H1 (cell line): ENCODE measurements at regions not wholly inside any gene's neighbourhood (a gene's known extent, or its start where the extent isn't known, plus 50 kb on each side); places are given as distances from the start of the nearest gene placed in this dataset.

Experiments
- CTBP2 ChIP-seq: IDR thresholded peaks from 2 replicates; pipeline ENCODE4 v1.7.0; 2011; ENCODE audit warnings: borderline replicate concordance, mild to moderate bottlenecking, moderate library complexity, mixed read lengths, low read length; ENCODE audit not compliant: insufficient read depth, insufficient read length
- NRF1 ChIP-seq: IDR thresholded peaks from 2 replicates; pipeline ENCODE4 v1.6.1; 2011; ENCODE audit warnings: mild to moderate bottlenecking, low read depth, low read length, improper control_type of control experiment
- PHF8 ChIP-seq: fragments of 200-600 bp; sonication (generic); conservative IDR thresholded peaks from 2 replicates; pipeline ENCODE4 v1.7.1; 2012; ENCODE audit warnings: low read depth, mild to moderate bottlenecking, inconsistent platforms, low read length, moderate library complexity
- SAP30 ChIP-seq: fragments of 300-600 bp; sonication (generic); IDR thresholded peaks from 2 replicates; pipeline ENCODE4 v1.7.1; 2012; ENCODE audit warnings: low read length, moderate library complexity, mild to moderate bottlenecking, inconsistent platforms; ENCODE audit not compliant: insufficient read depth, insufficient replicate concordance
- SP2 ChIP-seq: IDR thresholded peaks from 2 replicates; pipeline ENCODE4 v1.6.1; 2012; ENCODE audit warnings: mild to moderate bottlenecking, low read length, inconsistent platforms
- TF ChIP-seq, protein P1 (sequence below): fragments of 300-600 bp; sonication (generic); IDR thresholded peaks from 2 replicates; pipeline ENCODE4 v1.7.1; 2012; ENCODE audit warnings: low read length, moderate library complexity, mild to moderate bottlenecking, inconsistent platforms; ENCODE audit not compliant: insufficient replicate concordance
- TF ChIP-seq, protein P2 (sequence below): IDR thresholded peaks from 2 replicates; pipeline ENCODE4 v1.6.1; 2012; ENCODE audit warnings: low read length, inconsistent platforms
- TF ChIP-seq, protein P3 (sequence below): IDR thresholded peaks from 2 replicates; pipeline ENCODE4 v1.6.1; 2011; ENCODE audit warnings: low read depth, mild to moderate bottlenecking, low read length; ENCODE audit not compliant: insufficient read depth

DNA sequence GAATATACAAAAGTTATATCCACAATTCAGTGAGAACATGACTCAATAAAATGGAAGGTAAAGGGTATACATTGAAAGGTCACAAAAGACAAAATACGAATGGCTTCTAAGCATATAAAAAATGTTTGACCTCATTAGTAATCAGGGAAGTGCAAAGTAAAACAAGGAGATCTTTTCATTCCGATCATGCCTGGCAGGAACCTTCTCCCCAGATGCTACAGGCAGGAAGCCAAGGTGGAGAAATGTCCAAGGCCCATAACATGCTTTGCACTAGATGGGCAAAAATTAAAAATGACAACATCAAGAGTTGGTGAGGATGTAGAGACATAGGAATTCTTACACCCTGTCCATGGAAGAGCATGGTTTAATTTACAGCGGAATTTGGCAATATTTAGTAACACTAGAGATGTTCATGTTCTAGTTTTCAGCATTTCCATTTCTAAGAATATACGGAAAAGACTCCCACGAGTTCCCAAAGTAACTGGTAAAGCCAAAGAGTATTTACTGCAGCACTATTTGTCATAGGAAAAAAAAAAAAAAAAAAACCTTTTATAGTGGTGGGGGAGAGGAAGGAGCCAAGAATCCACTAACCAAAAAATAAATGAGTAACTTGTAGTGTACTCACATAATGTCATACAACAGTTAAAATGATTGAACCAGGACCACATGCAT lies 184.5 kb upstream of the KAZN start (continued):
- TF ChIP-seq, protein P1, sequence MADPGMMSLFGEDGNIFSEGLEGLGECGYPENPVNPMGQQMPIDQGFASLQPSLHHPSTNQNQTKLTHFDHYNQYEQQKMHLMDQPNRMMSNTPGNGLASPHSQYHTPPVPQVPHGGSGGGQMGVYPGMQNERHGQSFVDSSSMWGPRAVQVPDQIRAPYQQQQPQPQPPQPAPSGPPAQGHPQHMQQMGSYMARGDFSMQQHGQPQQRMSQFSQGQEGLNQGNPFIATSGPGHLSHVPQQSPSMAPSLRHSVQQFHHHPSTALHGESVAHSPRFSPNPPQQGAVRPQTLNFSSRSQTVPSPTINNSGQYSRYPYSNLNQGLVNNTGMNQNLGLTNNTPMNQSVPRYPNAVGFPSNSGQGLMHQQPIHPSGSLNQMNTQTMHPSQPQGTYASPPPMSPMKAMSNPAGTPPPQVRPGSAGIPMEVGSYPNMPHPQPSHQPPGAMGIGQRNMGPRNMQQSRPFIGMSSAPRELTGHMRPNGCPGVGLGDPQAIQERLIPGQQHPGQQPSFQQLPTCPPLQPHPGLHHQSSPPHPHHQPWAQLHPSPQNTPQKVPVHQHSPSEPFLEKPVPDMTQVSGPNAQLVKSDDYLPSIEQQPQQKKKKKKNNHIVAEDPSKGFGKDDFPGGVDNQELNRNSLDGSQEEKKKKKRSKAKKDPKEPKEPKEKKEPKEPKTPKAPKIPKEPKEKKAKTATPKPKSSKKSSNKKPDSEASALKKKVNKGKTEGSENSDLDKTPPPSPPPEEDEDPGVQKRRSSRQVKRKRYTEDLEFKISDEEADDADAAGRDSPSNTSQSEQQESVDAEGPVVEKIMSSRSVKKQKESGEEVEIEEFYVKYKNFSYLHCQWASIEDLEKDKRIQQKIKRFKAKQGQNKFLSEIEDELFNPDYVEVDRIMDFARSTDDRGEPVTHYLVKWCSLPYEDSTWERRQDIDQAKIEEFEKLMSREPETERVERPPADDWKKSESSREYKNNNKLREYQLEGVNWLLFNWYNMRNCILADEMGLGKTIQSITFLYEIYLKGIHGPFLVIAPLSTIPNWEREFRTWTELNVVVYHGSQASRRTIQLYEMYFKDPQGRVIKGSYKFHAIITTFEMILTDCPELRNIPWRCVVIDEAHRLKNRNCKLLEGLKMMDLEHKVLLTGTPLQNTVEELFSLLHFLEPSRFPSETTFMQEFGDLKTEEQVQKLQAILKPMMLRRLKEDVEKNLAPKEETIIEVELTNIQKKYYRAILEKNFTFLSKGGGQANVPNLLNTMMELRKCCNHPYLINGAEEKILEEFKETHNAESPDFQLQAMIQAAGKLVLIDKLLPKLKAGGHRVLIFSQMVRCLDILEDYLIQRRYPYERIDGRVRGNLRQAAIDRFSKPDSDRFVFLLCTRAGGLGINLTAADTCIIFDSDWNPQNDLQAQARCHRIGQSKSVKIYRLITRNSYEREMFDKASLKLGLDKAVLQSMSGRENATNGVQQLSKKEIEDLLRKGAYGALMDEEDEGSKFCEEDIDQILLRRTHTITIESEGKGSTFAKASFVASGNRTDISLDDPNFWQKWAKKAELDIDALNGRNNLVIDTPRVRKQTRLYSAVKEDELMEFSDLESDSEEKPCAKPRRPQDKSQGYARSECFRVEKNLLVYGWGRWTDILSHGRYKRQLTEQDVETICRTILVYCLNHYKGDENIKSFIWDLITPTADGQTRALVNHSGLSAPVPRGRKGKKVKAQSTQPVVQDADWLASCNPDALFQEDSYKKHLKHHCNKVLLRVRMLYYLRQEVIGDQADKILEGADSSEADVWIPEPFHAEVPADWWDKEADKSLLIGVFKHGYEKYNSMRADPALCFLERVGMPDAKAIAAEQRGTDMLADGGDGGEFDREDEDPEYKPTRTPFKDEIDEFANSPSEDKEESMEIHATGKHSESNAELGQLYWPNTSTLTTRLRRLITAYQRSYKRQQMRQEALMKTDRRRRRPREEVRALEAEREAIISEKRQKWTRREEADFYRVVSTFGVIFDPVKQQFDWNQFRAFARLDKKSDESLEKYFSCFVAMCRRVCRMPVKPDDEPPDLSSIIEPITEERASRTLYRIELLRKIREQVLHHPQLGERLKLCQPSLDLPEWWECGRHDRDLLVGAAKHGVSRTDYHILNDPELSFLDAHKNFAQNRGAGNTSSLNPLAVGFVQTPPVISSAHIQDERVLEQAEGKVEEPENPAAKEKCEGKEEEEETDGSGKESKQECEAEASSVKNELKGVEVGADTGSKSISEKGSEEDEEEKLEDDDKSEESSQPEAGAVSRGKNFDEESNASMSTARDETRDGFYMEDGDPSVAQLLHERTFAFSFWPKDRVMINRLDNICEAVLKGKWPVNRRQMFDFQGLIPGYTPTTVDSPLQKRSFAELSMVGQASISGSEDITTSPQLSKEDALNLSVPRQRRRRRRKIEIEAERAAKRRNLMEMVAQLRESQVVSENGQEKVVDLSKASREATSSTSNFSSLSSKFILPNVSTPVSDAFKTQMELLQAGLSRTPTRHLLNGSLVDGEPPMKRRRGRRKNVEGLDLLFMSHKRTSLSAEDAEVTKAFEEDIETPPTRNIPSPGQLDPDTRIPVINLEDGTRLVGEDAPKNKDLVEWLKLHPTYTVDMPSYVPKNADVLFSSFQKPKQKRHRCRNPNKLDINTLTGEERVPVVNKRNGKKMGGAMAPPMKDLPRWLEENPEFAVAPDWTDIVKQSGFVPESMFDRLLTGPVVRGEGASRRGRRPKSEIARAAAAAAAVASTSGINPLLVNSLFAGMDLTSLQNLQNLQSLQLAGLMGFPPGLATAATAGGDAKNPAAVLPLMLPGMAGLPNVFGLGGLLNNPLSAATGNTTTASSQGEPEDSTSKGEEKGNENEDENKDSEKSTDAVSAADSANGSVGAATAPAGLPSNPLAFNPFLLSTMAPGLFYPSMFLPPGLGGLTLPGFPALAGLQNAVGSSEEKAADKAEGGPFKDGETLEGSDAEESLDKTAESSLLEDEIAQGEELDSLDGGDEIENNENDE, result no peak
- no peak for TF ChIP-seq SAP30
- TF ChIP-seq PHF8, result no peak
- TF ChIP-seq, protein P2, sequence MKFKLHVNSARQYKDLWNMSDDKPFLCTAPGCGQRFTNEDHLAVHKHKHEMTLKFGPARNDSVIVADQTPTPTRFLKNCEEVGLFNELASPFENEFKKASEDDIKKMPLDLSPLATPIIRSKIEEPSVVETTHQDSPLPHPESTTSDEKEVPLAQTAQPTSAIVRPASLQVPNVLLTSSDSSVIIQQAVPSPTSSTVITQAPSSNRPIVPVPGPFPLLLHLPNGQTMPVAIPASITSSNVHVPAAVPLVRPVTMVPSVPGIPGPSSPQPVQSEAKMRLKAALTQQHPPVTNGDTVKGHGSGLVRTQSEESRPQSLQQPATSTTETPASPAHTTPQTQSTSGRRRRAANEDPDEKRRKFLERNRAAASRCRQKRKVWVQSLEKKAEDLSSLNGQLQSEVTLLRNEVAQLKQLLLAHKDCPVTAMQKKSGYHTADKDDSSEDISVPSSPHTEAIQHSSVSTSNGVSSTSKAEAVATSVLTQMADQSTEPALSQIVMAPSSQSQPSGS, result no peak
- no peak for TF ChIP-seq NRF1
- TF ChIP-seq CTBP2, result no peak
- no peak for TF ChIP-seq SP2
- TF ChIP-seq, protein P3, sequence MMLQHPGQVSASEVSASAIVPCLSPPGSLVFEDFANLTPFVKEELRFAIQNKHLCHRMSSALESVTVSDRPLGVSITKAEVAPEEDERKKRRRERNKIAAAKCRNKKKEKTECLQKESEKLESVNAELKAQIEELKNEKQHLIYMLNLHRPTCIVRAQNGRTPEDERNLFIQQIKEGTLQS, result no peak
